ENCODE measurements at regions not wholly inside any gene's neighbourhood (a gene's known extent, or its start where the extent isn't known, plus 50 kb on each side); places are given as distances from the start of the nearest gene placed in this dataset.

- no peak for TF ChIP-seq FOXM1 (IDR thresholded peaks at IDR 0.05; ENCODE audit: low read depth, low read length)
- no peak for TF ChIP-seq SIN3A (IDR thresholded peaks at IDR 0.05; ENCODE audit: low read depth, low read length)
These were observed 579.8 kb upstream of the TMEM132C start for GRCh38 chr12:127687181-127687580.
